Neural crest cell (in vitro differentiated cells): ENCODE measurements at regions not wholly inside any gene's neighbourhood (a gene's known extent, or its start where the extent isn't known, plus 50 kb on each side); places are given as distances from the start of the nearest gene placed in this dataset.
A peak's percentile ranks its signal among the peaks of the same experiment; 100 is the strongest.
"Not testable (repeated sequence)": the region's sequence is repeated elsewhere in the genome, so short reads cannot be mapped to it uniquely, and the experiment has no call there.

Experiments used
- DNase-seq: peaks from one replicate; pipeline ENCODE4 v3.0.0; 2021; ENCODE audit warnings: low read depth, mixed read lengths, low spot score
- H3K27ac Mint-ChIP-seq: one replicate; pipeline ENCODE4 v1.8.0; 2021; ENCODE audit warnings: mild to moderate bottlenecking, mixed read lengths; ENCODE audit not compliant: unreplicated experiment
- H3K27me3 Mint-ChIP-seq: 2 replicates; pipeline ENCODE4 v1.8.0; 2021; ENCODE audit warnings: low read depth, mild to moderate bottlenecking, mixed read lengths
- H3K36me3 Mint-ChIP-seq: 2 replicates; pipeline ENCODE4 v1.8.0; 2021; ENCODE audit warnings: low read depth, mild to moderate bottlenecking, mixed read lengths
- H3K4me1 Mint-ChIP-seq: 2 replicates; pipeline ENCODE4 v1.8.0; 2021; ENCODE audit warnings: mixed read lengths
- H3K4me3 Mint-ChIP-seq: one replicate; pipeline ENCODE4 v1.8.0; 2021; ENCODE audit warnings: mild to moderate bottlenecking, mixed read lengths
- H3K9me3 Mint-ChIP-seq: 2 replicates; pipeline ENCODE4 v1.8.0; 2021; ENCODE audit warnings: mixed read lengths
- TF ChIP-seq, protein P1 (sequence below): fragments of 200-600 bp; sonication (generic); conservative IDR thresholded peaks from 2 replicates; pipeline ENCODE4 v1.5.0; 2021; ENCODE audit warnings: antibody characterized with exemption, mild to moderate bottlenecking

DNA sequence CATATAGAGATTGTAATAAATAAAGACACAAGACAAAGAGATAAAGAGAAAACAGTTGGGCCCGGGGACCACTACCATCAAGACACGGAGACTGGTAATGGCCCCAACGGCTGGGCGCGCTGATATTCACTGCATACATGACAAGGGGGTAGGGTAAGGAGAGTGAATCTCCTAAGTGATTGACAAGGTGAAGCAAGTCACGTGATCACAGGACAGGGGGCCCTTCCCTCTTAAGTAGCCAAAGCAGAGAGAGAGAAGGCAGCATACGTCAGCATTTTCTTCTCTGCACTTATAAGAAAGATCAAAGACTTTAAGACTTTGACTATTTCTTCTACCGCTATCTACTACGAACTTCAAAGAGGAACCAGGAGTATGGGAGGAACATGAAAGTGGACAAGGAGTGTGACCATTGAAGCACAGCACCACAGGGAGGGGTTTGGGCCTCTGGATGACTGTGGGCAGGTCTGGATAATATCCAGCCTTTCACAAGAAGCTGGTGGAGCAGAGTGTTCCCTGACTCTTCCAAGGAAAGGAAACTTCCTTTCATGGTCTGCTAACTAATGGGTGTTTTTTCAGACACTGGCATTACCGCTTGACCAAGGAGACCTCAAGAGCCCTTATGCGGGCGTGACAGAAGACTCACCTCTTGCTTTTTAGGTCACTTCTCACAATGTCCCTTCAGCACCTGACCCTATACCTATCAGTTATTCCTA, 75.6 kb downstream of the MRPL39 start:
- not testable (repeated sequence) for H3K27ac Mint-ChIP-seq, H3K4me1 Mint-ChIP-seq, H3K9me3 Mint-ChIP-seq

DNA sequence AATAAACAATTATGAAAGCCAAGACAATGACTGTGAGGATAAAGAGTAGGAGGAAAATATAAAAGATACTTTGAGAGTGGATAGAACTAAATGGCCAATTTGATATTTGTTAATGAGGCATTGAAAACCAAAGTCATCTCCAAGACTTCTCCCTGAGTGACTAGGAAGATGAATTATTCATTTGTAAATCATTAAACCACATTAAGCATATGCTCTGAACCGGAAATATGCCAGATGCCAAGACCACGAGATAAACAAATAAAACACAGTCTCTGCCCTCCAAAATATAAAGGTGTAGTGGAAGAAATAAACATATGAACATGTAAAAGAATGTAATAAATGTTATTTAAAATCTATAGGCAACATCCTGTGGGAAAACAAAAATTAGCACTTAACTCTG, 78.8 kb downstream of the MRPL39 start:
- H3K4me1 Mint-ChIP-seq = no peaks in the 10 kb centered on the region
- H3K27ac Mint-ChIP-seq = no peak overlapping the region
- no peaks in the 10 kb centered on the region for H3K27me3 Mint-ChIP-seq
- TF ChIP-seq, protein P1, sequence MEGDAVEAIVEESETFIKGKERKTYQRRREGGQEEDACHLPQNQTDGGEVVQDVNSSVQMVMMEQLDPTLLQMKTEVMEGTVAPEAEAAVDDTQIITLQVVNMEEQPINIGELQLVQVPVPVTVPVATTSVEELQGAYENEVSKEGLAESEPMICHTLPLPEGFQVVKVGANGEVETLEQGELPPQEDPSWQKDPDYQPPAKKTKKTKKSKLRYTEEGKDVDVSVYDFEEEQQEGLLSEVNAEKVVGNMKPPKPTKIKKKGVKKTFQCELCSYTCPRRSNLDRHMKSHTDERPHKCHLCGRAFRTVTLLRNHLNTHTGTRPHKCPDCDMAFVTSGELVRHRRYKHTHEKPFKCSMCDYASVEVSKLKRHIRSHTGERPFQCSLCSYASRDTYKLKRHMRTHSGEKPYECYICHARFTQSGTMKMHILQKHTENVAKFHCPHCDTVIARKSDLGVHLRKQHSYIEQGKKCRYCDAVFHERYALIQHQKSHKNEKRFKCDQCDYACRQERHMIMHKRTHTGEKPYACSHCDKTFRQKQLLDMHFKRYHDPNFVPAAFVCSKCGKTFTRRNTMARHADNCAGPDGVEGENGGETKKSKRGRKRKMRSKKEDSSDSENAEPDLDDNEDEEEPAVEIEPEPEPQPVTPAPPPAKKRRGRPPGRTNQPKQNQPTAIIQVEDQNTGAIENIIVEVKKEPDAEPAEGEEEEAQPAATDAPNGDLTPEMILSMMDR = no peak
- H3K4me3 Mint-ChIP-seq = no peak overlapping the region
- H3K9me3 Mint-ChIP-seq = peaks cover 2% of the 10 kb centered on the region
- H3K36me3 Mint-ChIP-seq = peaks cover 2% of the 10 kb centered on the region
- DNase-seq = no peak

More for the DNA sequence above, 75.6 kb downstream of the MRPL39 start:
- not testable (repeated sequence) for H3K36me3 Mint-ChIP-seq, DNase-seq, H3K27me3 Mint-ChIP-seq, H3K4me3 Mint-ChIP-seq

DNA sequence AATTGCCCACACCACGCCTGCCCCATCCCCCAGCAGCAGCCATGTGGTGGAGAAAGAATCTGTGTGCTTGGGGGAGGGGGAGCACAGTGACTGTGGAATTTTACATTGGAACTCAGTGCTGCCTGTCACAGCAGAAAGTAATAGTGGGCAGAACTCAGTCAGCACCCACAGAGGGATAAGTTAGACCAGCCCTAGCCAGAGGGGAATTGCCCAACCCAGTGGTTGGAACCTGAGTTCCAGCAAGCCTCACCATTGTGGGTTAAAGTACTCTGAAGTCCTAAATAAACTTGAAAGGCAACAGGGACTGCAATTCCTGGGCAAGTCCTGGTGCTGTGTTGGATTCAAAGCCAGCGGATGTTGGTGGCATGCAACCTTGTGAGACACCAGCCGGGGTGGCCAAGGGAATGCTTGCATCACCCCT, 88.8 kb downstream of the MRPL39 start:
- DNase-seq = no peak
- Mint-ChIP-seq H3K4me3 (no peak overlapping the region), H3K36me3 (no peaks in the 10 kb centered on the region), H3K27ac (peak overlapping the region; percentile 57), H3K4me1 (peaks cover 4% of the 10 kb centered on the region), H3K27me3 (no peaks in the 10 kb centered on the region), H3K9me3 (peaks cover 3% of the 10 kb centered on the region)
- TF ChIP-seq, protein P1 = no peak

DNA sequence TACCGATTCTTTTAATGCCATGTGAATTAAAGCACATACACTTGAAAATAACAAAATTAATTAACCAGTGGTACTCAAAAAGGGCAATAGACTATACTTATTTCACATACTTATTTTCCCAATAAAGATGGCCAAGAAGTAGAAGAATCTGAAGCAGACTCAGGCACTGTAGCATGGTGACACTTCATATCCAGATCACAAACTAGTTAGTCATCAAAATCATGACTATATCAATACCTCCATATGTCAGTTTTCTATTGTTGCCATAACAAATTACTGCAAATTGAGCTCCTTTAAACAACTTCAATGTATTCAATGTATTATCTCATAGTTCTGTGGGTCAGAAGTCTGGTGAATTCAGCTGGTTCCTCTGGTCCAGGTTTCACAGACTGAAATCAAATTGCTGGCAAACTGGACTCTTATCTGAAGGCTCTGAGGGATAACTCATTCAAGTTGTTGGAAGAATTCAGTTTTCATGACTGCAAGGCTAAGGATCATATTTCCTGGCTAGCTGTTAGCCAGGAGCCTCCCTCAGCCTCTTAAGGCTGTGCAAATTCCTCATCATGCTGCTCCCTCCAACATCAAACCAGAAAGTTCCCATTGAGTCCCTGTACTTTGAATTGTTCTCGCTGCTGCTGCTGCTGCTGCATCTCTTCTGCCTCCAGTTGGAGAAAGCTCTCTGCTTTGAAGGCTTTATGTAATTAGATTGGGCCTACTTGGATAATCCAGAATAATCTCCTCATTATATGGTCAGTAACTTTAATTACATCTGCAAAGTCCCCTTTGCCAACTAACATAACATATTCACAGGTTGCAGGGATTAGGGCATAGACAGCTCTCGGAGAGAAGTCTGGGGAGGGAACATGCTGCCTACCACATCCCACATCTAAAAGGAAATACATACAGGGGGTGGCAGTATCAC, 91.5 kb downstream of the MRPL39 start:
- no peaks in the 10 kb centered on the region for H3K9me3 Mint-ChIP-seq
- no peaks in the 10 kb centered on the region for H3K27me3 Mint-ChIP-seq
- TF ChIP-seq, protein P1 = no peak
- H3K27ac Mint-ChIP-seq = no peak overlapping the region
- DNase-seq = no peak
- H3K4me3 Mint-ChIP-seq = no peak overlapping the region
- H3K4me1 Mint-ChIP-seq = peaks cover 4% of the 10 kb centered on the region
- no peaks in the 10 kb centered on the region for H3K36me3 Mint-ChIP-seq

DNA sequence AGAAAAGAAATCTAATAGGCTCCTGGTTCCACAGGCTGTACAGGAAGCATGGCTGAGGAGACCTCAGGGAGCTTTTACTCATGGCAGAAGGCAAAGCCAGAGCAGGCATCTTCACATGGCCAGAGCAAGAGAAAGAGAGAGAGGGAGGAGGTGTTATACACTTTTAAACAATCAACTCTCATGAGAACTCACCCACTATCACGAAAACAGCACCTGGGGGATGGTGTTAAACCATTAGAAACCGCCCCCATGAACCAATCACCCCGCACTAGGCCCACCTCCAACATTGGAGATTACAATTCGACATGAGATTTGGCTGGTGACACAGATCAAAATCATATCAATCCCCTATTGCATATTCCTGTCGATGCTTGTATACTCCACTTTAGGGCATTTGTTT, 93.5 kb downstream of the MRPL39 start:
- DNase-seq = no peak

More for the DNA sequence above, 93.5 kb downstream of the MRPL39 start:
- H3K4me3 Mint-ChIP-seq = no peak overlapping the region
- H3K27ac Mint-ChIP-seq = no peak overlapping the region
- TF ChIP-seq, protein P1 = no peak
- H3K27me3 Mint-ChIP-seq = no peaks in the 10 kb centered on the region
- H3K9me3 Mint-ChIP-seq = no peaks in the 10 kb centered on the region
- peaks cover 4% of the 10 kb centered on the region for H3K4me1 Mint-ChIP-seq
- no peaks in the 10 kb centered on the region for H3K36me3 Mint-ChIP-seq
